Muscle of leg (tissue), 3 donors: ENCODE measurements at regions not wholly inside any gene's neighbourhood (a gene's known extent, or its start where the extent isn't known, plus 50 kb on each side); places are given as distances from the start of the nearest gene placed in this dataset.

Experiments
- DNase-seq: peaks from one replicate; pipeline ENCODE4 v3.0.0; 2013
- H3K27ac ChIP-seq: one replicate; pipeline ENCODE4 v1.5.1; 2013; ENCODE audit warnings: mild to moderate bottlenecking, low read length, control low read depth
- H3K27me3 ChIP-seq: one replicate; pipeline ENCODE4 v1.6.1; 2013; ENCODE audit warnings: low read length; ENCODE audit not compliant: control insufficient read depth, insufficient read depth
- H3K36me3 ChIP-seq: one replicate; pipeline ENCODE4 v1.6.1; 2013; ENCODE audit warnings: low read length; ENCODE audit not compliant: control insufficient read depth, insufficient read depth
- H3K4me1 ChIP-seq: one replicate; pipeline ENCODE4 v1.6.1; 2013; ENCODE audit warnings: low read length; ENCODE audit not compliant: control insufficient read depth, insufficient read depth
- H3K4me3 ChIP-seq: one replicate; pipeline ENCODE4 v1.5.1; 2013; ENCODE audit warnings: low read length, control low read depth
- H3K9me3 ChIP-seq: replicated peaks from 2 replicates; pipeline ENCODE4 v1.6.1; 2013; ENCODE audit warnings: low read depth, low read length; ENCODE audit not compliant: control insufficient read depth
- WGBS: methylation state at CpG from one replicate; pipeline ENCODE4 v1.1.5; 2013; ENCODE audit warnings: missing lambda C conversion rate; ENCODE audit not compliant: insufficient coverage; 5-methylcytosine and 5-hydroxymethylcytosine counted together

GRCh38 chr2:175834477-175834876 is 167.6 kb downstream of the LNPK start:
- H3K27ac ChIP-seq: no peak overlapping the region
- WGBS: no CpG with 5 or more reads among the region's 5 CpGs
- H3K36me3 ChIP-seq: no peaks in the 10 kb centered on the region
- H3K4me3 ChIP-seq: no peak overlapping the region
- peak; percentile 61 for DNase-seq
- no peaks in the 10 kb centered on the region for H3K27me3 ChIP-seq
- H3K9me3 ChIP-seq: no peaks in the 10 kb centered on the region
- H3K4me1 ChIP-seq: peaks cover 12% of the 10 kb centered on the region

GRCh38 chr2:175832866-175833265 is 169.2 kb downstream of the LNPK start:
- DNase-seq: peak; percentile 89
- Histone ChIP-seq H3K4me1 (peaks cover 12% of the 10 kb centered on the region), H3K36me3 (no peaks in the 10 kb centered on the region), H3K4me3 (no peak overlapping the region), H3K9me3 (no peaks in the 10 kb centered on the region), H3K27ac (peak overlapping the region; percentile 16), H3K27me3 (no peaks in the 10 kb centered on the region)

- Histone ChIP-seq H3K27me3 (no peaks in the 10 kb centered on the region), H3K27ac (no peak overlapping the region), H3K9me3 (no peaks in the 10 kb centered on the region), H3K4me3 (no peak overlapping the region), H3K36me3 (no peaks in the 10 kb centered on the region), H3K4me1 (peaks cover 6% of the 10 kb centered on the region)
- WGBS: 60% methylated on average over 1 of the region's 4 CpGs
- DNase-seq: no peak
Observed at GRCh38 chr2:175829741-175830140, 172.3 kb downstream of the LNPK start.

GRCh38 chr2:175827856-175828255 is 174.2 kb downstream of the LNPK start:
- Histone ChIP-seq H3K9me3 (no peaks in the 10 kb centered on the region), H3K4me3 (no peak overlapping the region), H3K36me3 (no peaks in the 10 kb centered on the region), H3K27me3 (no peaks in the 10 kb centered on the region), H3K27ac (no peak overlapping the region), H3K4me1 (no peaks in the 10 kb centered on the region)
- DNase-seq: no peak
- WGBS: no CpG with 5 or more reads among the region's 2 CpGs

GRCh38 chr2:175824243-175824642 is 177.8 kb downstream of the LNPK start:
- no peak for DNase-seq
- Histone ChIP-seq H3K27ac (no peak overlapping the region), H3K4me1 (no peaks in the 10 kb centered on the region), H3K4me3 (no peak overlapping the region), H3K36me3 (no peaks in the 10 kb centered on the region), H3K9me3 (no peaks in the 10 kb centered on the region), H3K27me3 (no peaks in the 10 kb centered on the region)
- 67% methylated on average over 1 of the region's 2 CpGs for WGBS

GRCh38 chr2:175823707-175824073 is 178.4 kb downstream of the LNPK start:
- DNase-seq: no peak
- H3K27ac ChIP-seq: no peak overlapping the region
- H3K9me3 ChIP-seq: no peaks in the 10 kb centered on the region
- H3K27me3 ChIP-seq: no peaks in the 10 kb centered on the region
- H3K4me1 ChIP-seq: no peaks in the 10 kb centered on the region
- H3K4me3 ChIP-seq: no peak overlapping the region
- no peaks in the 10 kb centered on the region for H3K36me3 ChIP-seq
- WGBS: 80% methylated on average over 1 of the region's 1 CpG

- Histone ChIP-seq H3K9me3 (no peaks in the 10 kb centered on the region), H3K27ac (peak overlapping the region; percentile 37), H3K4me1 (no peaks in the 10 kb centered on the region), H3K27me3 (no peaks in the 10 kb centered on the region), H3K4me3 (no peak overlapping the region), H3K36me3 (no peaks in the 10 kb centered on the region)
- peak; percentile 61 for DNase-seq
- WGBS: 90% methylated on average over 10 of the region's 14 CpGs
Observed at GRCh38 chr2:175823002-175823706, 178.9 kb downstream of the LNPK start.

- no peaks in the 10 kb centered on the region for H3K4me1 ChIP-seq
- no peak for DNase-seq
- H3K27ac ChIP-seq: no peak overlapping the region
- no peak overlapping the region for H3K4me3 ChIP-seq
- WGBS: no CpG with 5 or more reads among the region's 2 CpGs
- H3K27me3 ChIP-seq: no peaks in the 10 kb centered on the region
- H3K9me3 ChIP-seq: peaks cover 8% of the 10 kb centered on the region
- H3K36me3 ChIP-seq: no peaks in the 10 kb centered on the region
Observed at GRCh38 chr2:175817221-175817620, 184.8 kb downstream of the LNPK start.

- no peaks in the 10 kb centered on the region for H3K36me3 ChIP-seq
Observed at GRCh38 chr2:175815537-175815936, 186.5 kb downstream of the LNPK start.

GRCh38 chr2:175811971-175812370 is 190.1 kb downstream of the LNPK start:
- no peak for DNase-seq
- no peaks in the 10 kb centered on the region for H3K36me3 ChIP-seq
- no peaks in the 10 kb centered on the region for H3K27me3 ChIP-seq
- no peaks in the 10 kb centered on the region for H3K4me1 ChIP-seq
- WGBS: no CpG with 5 or more reads among the region's 2 CpGs
- no peak overlapping the region for H3K4me3 ChIP-seq
- peaks cover 8% of the 10 kb centered on the region for H3K9me3 ChIP-seq
- no peak overlapping the region for H3K27ac ChIP-seq

More at GRCh38 chr2:175815537-175815936, 186.5 kb downstream of the LNPK start:
- DNase-seq: no peak
- Histone ChIP-seq H3K27ac (no peak overlapping the region), H3K27me3 (no peaks in the 10 kb centered on the region), H3K4me1 (no peaks in the 10 kb centered on the region), H3K9me3 (peaks cover 8% of the 10 kb centered on the region), H3K4me3 (no peak overlapping the region)
- no CpG with 5 or more reads among the region's 1 CpG for WGBS

GRCh38 chr2:175808858-175809257 is 193.2 kb downstream of the LNPK start:
- Histone ChIP-seq H3K4me1 (peaks cover 8% of the 10 kb centered on the region), H3K36me3 (no peaks in the 10 kb centered on the region), H3K4me3 (no peak overlapping the region), H3K9me3 (no peaks in the 10 kb centered on the region), H3K27me3 (no peaks in the 10 kb centered on the region), H3K27ac (no peak overlapping the region)
- WGBS: 100% methylated on average over 1 of the region's 1 CpG
- DNase-seq: no peak
